ENCODE measurements at regions not wholly inside any gene's neighbourhood (a gene's known extent, or its start where the extent isn't known, plus 50 kb on each side); places are given as distances from the start of the nearest gene placed in this dataset.

DNA sequence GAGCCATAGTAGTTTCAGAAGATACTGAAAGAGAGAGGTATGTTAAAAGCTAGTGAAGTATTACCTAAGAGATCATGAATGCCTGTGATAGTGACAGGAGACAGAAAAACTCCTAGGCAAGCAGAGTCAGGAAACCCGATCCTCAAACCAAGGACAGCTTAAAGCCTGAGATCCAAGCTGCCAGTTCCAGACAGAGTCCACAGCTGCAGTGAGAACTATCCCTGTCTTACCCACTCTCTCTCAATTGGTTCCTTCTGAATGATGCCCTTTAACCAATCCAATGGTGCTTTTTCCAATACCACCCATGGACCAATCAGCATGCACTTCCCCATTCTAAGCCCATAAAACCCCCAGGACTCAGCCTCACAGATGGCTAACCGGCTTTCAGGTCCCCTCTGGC lies 90.4 kb upstream of the PCDH10 start:
- no peak for TF ChIP-seq EZH2 (IDR thresholded peaks at IDR 0.05; ENCODE audit: borderline replicate concordance)
- TF ChIP-seq, protein P1, sequence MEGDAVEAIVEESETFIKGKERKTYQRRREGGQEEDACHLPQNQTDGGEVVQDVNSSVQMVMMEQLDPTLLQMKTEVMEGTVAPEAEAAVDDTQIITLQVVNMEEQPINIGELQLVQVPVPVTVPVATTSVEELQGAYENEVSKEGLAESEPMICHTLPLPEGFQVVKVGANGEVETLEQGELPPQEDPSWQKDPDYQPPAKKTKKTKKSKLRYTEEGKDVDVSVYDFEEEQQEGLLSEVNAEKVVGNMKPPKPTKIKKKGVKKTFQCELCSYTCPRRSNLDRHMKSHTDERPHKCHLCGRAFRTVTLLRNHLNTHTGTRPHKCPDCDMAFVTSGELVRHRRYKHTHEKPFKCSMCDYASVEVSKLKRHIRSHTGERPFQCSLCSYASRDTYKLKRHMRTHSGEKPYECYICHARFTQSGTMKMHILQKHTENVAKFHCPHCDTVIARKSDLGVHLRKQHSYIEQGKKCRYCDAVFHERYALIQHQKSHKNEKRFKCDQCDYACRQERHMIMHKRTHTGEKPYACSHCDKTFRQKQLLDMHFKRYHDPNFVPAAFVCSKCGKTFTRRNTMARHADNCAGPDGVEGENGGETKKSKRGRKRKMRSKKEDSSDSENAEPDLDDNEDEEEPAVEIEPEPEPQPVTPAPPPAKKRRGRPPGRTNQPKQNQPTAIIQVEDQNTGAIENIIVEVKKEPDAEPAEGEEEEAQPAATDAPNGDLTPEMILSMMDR (IDR thresholded peaks at IDR 0.05; ENCODE audit: poor library complexity): no peak
